ENCODE measurements at regions not wholly inside any gene's neighbourhood (a gene's known extent, or its start where the extent isn't known, plus 50 kb on each side); places are given as distances from the start of the nearest gene placed in this dataset.

GRCh38 chr15:58355973-58356372 is 75.8 kb upstream of the LIPC start:
- TF ChIP-seq CTCF (IDR thresholded peaks at IDR 0.05; ENCODE audit: low read depth, low read length) (no peak), EZH2phosphoT487 (IDR thresholded peaks at IDR 0.05; ENCODE audit: low read depth) (no peak)
- Histone ChIP-seq H3K4me2 (ENCODE audit: low read length) (peak overlapping the region; percentile 72), H3K4me1 (ENCODE audit: low read length) (peaks cover 30% of the 10 kb centered on the region)

GRCh38 chr15:58357529-58358476 is 74.0 kb upstream of the LIPC start:
- Histone ChIP-seq H3K9me3 (ENCODE audit: insufficient read depth, low read length) (no peaks in the 10 kb centered on the region), H2AFZ (ENCODE audit: low read depth, low read length) (no peak overlapping the region)

More at GRCh38 chr15:58355973-58356372, 75.8 kb upstream of the LIPC start:
- Histone ChIP-seq H3K9ac (ENCODE audit: low read length) (no peak overlapping the region), H3K27me3 (ENCODE audit: low read depth, low read length) (no peaks in the 10 kb centered on the region), H3K79me2 (ENCODE audit: low read length) (no peaks in the 10 kb centered on the region), H3K27ac (ENCODE audit: low read length) (peak overlapping the region; percentile 39), H4K20me1 (ENCODE audit: insufficient read depth, low read length) (no peaks in the 10 kb centered on the region), H3K4me3 (ENCODE audit: low read length) (peak overlapping the region; percentile 40; the same call in 1 of the 2 replicates), H3K36me3 (replicated peaks; ENCODE audit: low read depth, low read length) (no peaks in the 10 kb centered on the region), H2AFZ (ENCODE audit: low read depth, low read length) (0 out of 2 replicates have a peak overlapping the region, but pooled peaks have one; percentile 32), H3K9me3 (ENCODE audit: insufficient read depth, low read length) (no peaks in the 10 kb centered on the region)

GRCh38 chr15:58360421-58361090 is 71.2 kb upstream of the LIPC start:
- no peaks in the 10 kb centered on the region for H3K27me3 ChIP-seq (ENCODE audit: low read depth, low read length)
- H3K36me3 ChIP-seq (replicated peaks; ENCODE audit: low read depth, low read length), result no peaks in the 10 kb centered on the region
- H3K4me2 ChIP-seq (ENCODE audit: low read length), result no peak overlapping the region
- H3K27ac ChIP-seq (ENCODE audit: low read length), result no peak overlapping the region
- no peak overlapping the region for H3K9ac ChIP-seq (ENCODE audit: low read length)
- H4K20me1 ChIP-seq (ENCODE audit: insufficient read depth, low read length), result no peaks in the 10 kb centered on the region
- no peak overlapping the region for H3K4me3 ChIP-seq (ENCODE audit: low read length)
- TF ChIP-seq EZH2phosphoT487 (IDR thresholded peaks at IDR 0.05; ENCODE audit: low read depth), result no peak
- H2AFZ ChIP-seq (ENCODE audit: low read depth, low read length), result no peak overlapping the region
- peaks cover 21% of the 10 kb centered on the region for H3K4me1 ChIP-seq (ENCODE audit: low read length)
- H3K79me2 ChIP-seq (ENCODE audit: low read length), result no peaks in the 10 kb centered on the region
- H3K9me3 ChIP-seq (ENCODE audit: insufficient read depth, low read length), result no peaks in the 10 kb centered on the region

More at GRCh38 chr15:58357529-58358476, 74.0 kb upstream of the LIPC start:
- no peaks in the 10 kb centered on the region for H4K20me1 ChIP-seq (ENCODE audit: insufficient read depth, low read length)
- no peaks in the 10 kb centered on the region for H3K27me3 ChIP-seq (ENCODE audit: low read depth, low read length)
- H3K36me3 ChIP-seq (replicated peaks; ENCODE audit: low read depth, low read length), result no peaks in the 10 kb centered on the region
- TF ChIP-seq EZH2phosphoT487 (IDR thresholded peaks at IDR 0.05; ENCODE audit: low read depth) (no peak), CTCF (IDR thresholded peaks at IDR 0.05; ENCODE audit: low read depth, low read length) (no peak)
- no peak overlapping the region for H3K4me2 ChIP-seq (ENCODE audit: low read length)
- no peaks in the 10 kb centered on the region for H3K79me2 ChIP-seq (ENCODE audit: low read length)
- H3K27ac ChIP-seq (ENCODE audit: low read length), result no peak overlapping the region
- H3K4me1 ChIP-seq (ENCODE audit: low read length), result peaks cover 30% of the 10 kb centered on the region
- H3K9ac ChIP-seq (ENCODE audit: low read length), result no peak overlapping the region
- H3K4me3 ChIP-seq (ENCODE audit: low read length), result no peak overlapping the region

- no peak overlapping the region for H3K9ac ChIP-seq (ENCODE audit: low read length)
Observed at GRCh38 chr15:58361273-58361759, 70.5 kb upstream of the LIPC start.

More at GRCh38 chr15:58361273-58361759, 70.5 kb upstream of the LIPC start:
- no peaks in the 10 kb centered on the region for H3K36me3 ChIP-seq (replicated peaks; ENCODE audit: low read depth, low read length)
- no peak overlapping the region for H3K4me3 ChIP-seq (ENCODE audit: low read length)
- no peak overlapping the region for H3K4me2 ChIP-seq (ENCODE audit: low read length)
- H4K20me1 ChIP-seq (ENCODE audit: insufficient read depth, low read length), result no peaks in the 10 kb centered on the region
- no peak overlapping the region for H3K27ac ChIP-seq (ENCODE audit: low read length)
- peaks cover 13% of the 10 kb centered on the region for H3K4me1 ChIP-seq (ENCODE audit: low read length)
- no peaks in the 10 kb centered on the region for H3K79me2 ChIP-seq (ENCODE audit: low read length)
- H3K9me3 ChIP-seq (ENCODE audit: insufficient read depth, low read length), result no peaks in the 10 kb centered on the region
- TF ChIP-seq EZH2phosphoT487 (IDR thresholded peaks at IDR 0.05; ENCODE audit: low read depth) (no peak), CTCF (IDR thresholded peaks at IDR 0.05; ENCODE audit: low read depth, low read length) (no peak)
- H3K27me3 ChIP-seq (ENCODE audit: low read depth, low read length), result no peaks in the 10 kb centered on the region
- no peak overlapping the region for H2AFZ ChIP-seq (ENCODE audit: low read depth, low read length)

All from OCI-LY3 (cell line).